HCT116 (cell line): ENCODE measurements at regions not wholly inside any gene's neighbourhood (a gene's known extent, or its start where the extent isn't known, plus 50 kb on each side); places are given as distances from the start of the nearest gene placed in this dataset.

ENCODE experiments used
- ATAC-seq: fragments of 200-7000 bp; cut with Tn5 transposase; 2 replicates; pipeline ENCODE4 v1.9.1; 2020; ENCODE audit warnings: mild to moderate bottlenecking, moderate library complexity
- BruUV-seq: library from RNA; stranded (reverse); fragments of 400-500 nt; replicated peaks from 2 replicates; lab custom pipeline; 2021; lab: Mats Ljungman, UMichigan
- CTCF ChIA-PET: fragments of 300-600 bp; sonication (Branson Sonifier 250); formaldehyde crosslinking; loops from one replicate; lab custom pipeline; 2021; ENCODE audit warnings: antibody characterized with exemption; lab: Charles Lee
- POLR2A ChIA-PET: fragments of 300-600, 350-600 bp; sonication (Branson Sonifier 250); formaldehyde crosslinking; loops from one replicate; lab custom pipeline; 2021; ENCODE audit warnings: antibody characterized with exemption; lab: Charles Lee
- RAD21 ChIA-PET, 2 experiments: fragments of 300-600 bp; sonication (Branson Sonifier 250); formaldehyde crosslinking; loops; one replicate each; lab custom pipeline; 2023; ENCODE audit warnings: low total read pairs in 2 of 2; ENCODE audit not compliant: uncharacterized antibody in 2 of 2, unreplicated experiment in 2 of 2, low non-redundant PET in 1 of 2; lab: Charles Lee
- DNase-seq: peaks from one replicate; pipeline ENCODE4 v3.0.0-alpha.2; 2010; ENCODE audit warnings: low read depth, low spot score
- H2AFZ ChIP-seq: fragments of 200-600 bp; shearing (Covaris generic), sonication (generic); 2 replicates; pipeline ENCODE4 v1.6.1; 2017; ENCODE audit warnings: low read depth, mixed run types, mixed read lengths, antibody characterized with exemption, low read length; ENCODE audit not compliant: poor library complexity, severe bottlenecking
- H3K27ac ChIP-seq: 2 replicates; pipeline ENCODE4 v1.5.1; 2012; ENCODE audit warnings: low read depth, low read length
- H3K27me3 ChIP-seq: fragments of 200-600 bp; sonication (generic); 2 replicates; pipeline ENCODE4 v1.6.1; 2016; ENCODE audit warnings: mixed run types, low read length, mixed read lengths; ENCODE audit not compliant: insufficient read depth
- H3K36me3 ChIP-seq, 2 experiments: fragments of 200-500 bp in 1 of 2; fragments of 200-600 bp in 1 of 2; sonication (Bioruptor generic) in 1 of 2; sonication (generic) in 1 of 2; 2 replicates each; pipeline versions ENCODE4 v1.5.1 to v1.6.1; 2014 to 2016; ENCODE audit warnings: low read length in 2 of 2, inconsistent platforms in 1 of 2, mixed read lengths in 1 of 2, mixed run types in 1 of 2; ENCODE audit not compliant: insufficient read depth in 2 of 2, control insufficient read depth in 1 of 2
- H3K4me1 ChIP-seq, 2 experiments: fragments of 200-600 bp in 1 of 2; sonication (generic) in 1 of 2; 2 replicates each; pipeline versions ENCODE4 v1.5.1 to v1.6.1; 2012 to 2017; ENCODE audit warnings: low read length in 2 of 2, inconsistent platforms in 1 of 2, mild to moderate bottlenecking in 1 of 2, mixed read lengths in 1 of 2, mixed run types in 1 of 2, moderate library complexity in 1 of 2; ENCODE audit not compliant: insufficient read depth in 2 of 2, control insufficient read depth in 1 of 2
- H3K4me2 ChIP-seq: fragments of 200-600 bp; sonication (generic); 2 replicates; pipeline ENCODE4 v1.6.1; 2017; ENCODE audit warnings: mixed run types, low read length, mixed read lengths
- H3K4me3 ChIP-seq, 2 experiments: fragments of 200-600 bp in 1 of 2; sonication (generic) in 1 of 2; replicated peaks in 1 of 2; 2 replicates each; pipeline ENCODE4 v1.5.1; 2011 to 2016; ENCODE audit warnings: low read length in 2 of 2, control low read depth in 1 of 2, low read depth in 1 of 2, mild to moderate bottlenecking in 1 of 2, mixed read lengths in 1 of 2, mixed run types in 1 of 2
- H3K79me2 ChIP-seq: fragments of 200-600 bp; sonication (generic); 2 replicates; pipeline ENCODE4 v1.6.1; 2017; ENCODE audit warnings: mild to moderate bottlenecking, mixed run types, low read length, moderate library complexity, mixed read lengths; ENCODE audit not compliant: insufficient read depth
- H3K9ac ChIP-seq: fragments of 200-600 bp; sonication (generic); 2 replicates; pipeline ENCODE4 v1.6.1; 2016; ENCODE audit warnings: low read length, mixed read lengths
- H3K9me2 ChIP-seq: fragments of 200-600 bp; sonication (generic), shearing (Covaris generic); 2 replicates; pipeline ENCODE4 v1.6.1; 2017; ENCODE audit warnings: mixed run types, mild to moderate bottlenecking, moderate library complexity; ENCODE audit not compliant: insufficient read depth
- H3K9me3 ChIP-seq, 2 experiments: fragments of 200-500 bp in 1 of 2; fragments of 200-600 bp in 1 of 2; sonication (Bioruptor generic) in 1 of 2; sonication (generic) in 1 of 2; 2 replicates each; pipeline ENCODE4 v1.6.1; 2014 to 2017; ENCODE audit warnings: low read length in 2 of 2, mixed read lengths in 2 of 2, inconsistent platforms in 1 of 2, low read depth in 1 of 2, mild to moderate bottlenecking in 1 of 2, mixed run types in 1 of 2, moderate library complexity in 1 of 2; ENCODE audit not compliant: control insufficient read depth in 1 of 2, insufficient read depth in 1 of 2
- H4K20me1 ChIP-seq: fragments of 200-600 bp; sonication (generic), shearing (Covaris generic); 2 replicates; pipeline ENCODE4 v1.6.1; 2017; ENCODE audit warnings: mixed run types, mild to moderate bottlenecking, moderate library complexity; ENCODE audit not compliant: insufficient read depth
- CBX3 ChIP-seq: IDR thresholded peaks from 2 replicates; pipeline ENCODE4 v1.6.1; 2012; ENCODE audit warnings: low read depth
- CEBPB ChIP-seq: IDR thresholded peaks from 2 replicates; pipeline ENCODE4 v1.6.1; 2012; ENCODE audit warnings: low read depth
- EGR1 ChIP-seq: IDR thresholded peaks from 2 replicates; pipeline ENCODE4 v1.6.1; 2012; ENCODE audit warnings: low read depth
- ELF1 ChIP-seq: IDR thresholded peaks from 2 replicates; pipeline ENCODE4 v1.6.1; 2012; ENCODE audit warnings: low read depth, borderline replicate concordance
- EZH2 ChIP-seq: fragments of 200-600 bp; sonication (generic); IDR thresholded peaks from 2 replicates; pipeline ENCODE4 v1.6.1; 2017; ENCODE audit warnings: antibody characterized with exemption, mixed run types
- EZH2phosphoT487 ChIP-seq: fragments of 200-600 bp; IDR thresholded peaks from 2 replicates; pipeline ENCODE4 v1.6.1; 2018; ENCODE audit warnings: antibody characterized with exemption, borderline replicate concordance
- FOSL1 ChIP-seq: IDR thresholded peaks from 2 replicates; pipeline ENCODE4 v1.6.1; 2012; ENCODE audit warnings: low read depth
- JUND ChIP-seq: IDR thresholded peaks from 2 replicates; pipeline ENCODE4 v1.6.1; 2012
- RAD21 ChIP-seq: IDR thresholded peaks from 2 replicates; pipeline ENCODE4 v1.6.1; 2012; ENCODE audit warnings: low read depth, mild to moderate bottlenecking
- SIN3A ChIP-seq: IDR thresholded peaks from 2 replicates; pipeline ENCODE4 v1.6.1; 2012; ENCODE audit warnings: low read depth
- SRF ChIP-seq: IDR thresholded peaks from 2 replicates; pipeline ENCODE4 v1.6.1; 2012; ENCODE audit warnings: low read depth
- TCF7L2 ChIP-seq: IDR thresholded peaks from 2 replicates; pipeline ENCODE4 v1.7.0; 2011; ENCODE audit warnings: borderline replicate concordance, inconsistent platforms; ENCODE audit not compliant: insufficient read depth, insufficient read length; ENCODE audit errors: extremely low read depth
- YY1 ChIP-seq: IDR thresholded peaks from 2 replicates; pipeline ENCODE4 v1.6.1; 2011; ENCODE audit warnings: low read length, low read depth, moderate library complexity, mild to moderate bottlenecking; ENCODE audit not compliant: insufficient replicate concordance; ENCODE audit errors: extremely low read depth
- ZFX ChIP-seq: fragments of 450-650 bp; IDR thresholded peaks from 2 replicates; pipeline ENCODE4 v1.6.1; 2017
- ZNF274 ChIP-seq: fragments of 200-500 bp; sonication (Bioruptor generic); IDR thresholded peaks from 2 replicates; pipeline ENCODE4 v1.6.1; 2014; ENCODE audit warnings: mild to moderate bottlenecking, low read depth, low read length, inconsistent platforms
- intact Hi-C: fragments of 100-400 bp; cut with micrococcal nuclease; formaldehyde crosslinking; loops from 2 replicates; pipeline ENCODE4 v1.10.0; 2022
- TF ChIP-seq, protein P1 (sequence below): IDR thresholded peaks from 2 replicates; pipeline ENCODE4 v1.6.1; 2012
- TF ChIP-seq, protein P2 (sequence below), 3 experiments: fragments of 200-600 bp in 1 of 3; sonication (generic) in 1 of 3; IDR thresholded peaks in 2 of 3; conservative IDR thresholded peaks in 1 of 3; 2 replicates each; pipeline ENCODE4 v1.5.1; 2012 to 2017; ENCODE audit warnings: low read depth in 2 of 3, low read length in 2 of 3, antibody characterized with exemption in 1 of 3, borderline replicate concordance in 1 of 3, control low read depth in 1 of 3, mild to moderate bottlenecking in 1 of 3, mixed read lengths in 1 of 3, mixed run types in 1 of 3, moderate library complexity in 1 of 3; ENCODE audit not compliant: insufficient read depth in 1 of 3

DNA sequence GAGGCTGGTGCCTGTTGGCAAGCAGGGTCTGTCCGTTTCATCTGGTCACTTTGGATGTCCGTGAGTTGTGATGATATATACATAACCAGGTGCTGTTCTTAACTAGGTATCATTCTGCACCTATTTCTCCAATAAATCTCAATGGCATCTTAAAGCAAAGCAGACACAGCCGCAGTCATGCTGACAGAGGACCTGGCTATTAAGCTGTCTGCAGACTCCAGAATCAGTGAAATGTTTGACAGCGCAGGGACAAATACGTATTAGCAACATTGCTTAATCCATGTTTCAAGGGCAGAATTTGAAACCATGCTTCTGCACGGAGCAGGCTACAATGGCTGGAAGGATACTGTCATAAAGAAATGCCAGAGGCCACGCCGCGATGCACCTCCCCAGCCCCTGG lies 414.6 kb downstream of the ZNF516 start:
- CTCF ChIA-PET, result no interaction called here
- no peak for ATAC-seq

More for the DNA sequence above, 414.6 kb downstream of the ZNF516 start:
- TF ChIP-seq YY1, result no peak
- TF ChIP-seq ZFX, result no peak
- TF ChIP-seq CBX3, result no peak
- no peak for TF ChIP-seq RAD21
- TF ChIP-seq, protein P1, sequence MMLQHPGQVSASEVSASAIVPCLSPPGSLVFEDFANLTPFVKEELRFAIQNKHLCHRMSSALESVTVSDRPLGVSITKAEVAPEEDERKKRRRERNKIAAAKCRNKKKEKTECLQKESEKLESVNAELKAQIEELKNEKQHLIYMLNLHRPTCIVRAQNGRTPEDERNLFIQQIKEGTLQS, result no peak
- no peak for TF ChIP-seq SIN3A
- TF ChIP-seq TCF7L2, result no peak
- no peak for TF ChIP-seq ZNF274
- no peak for TF ChIP-seq SRF
- TF ChIP-seq EGR1, result no peak
- no peak for TF ChIP-seq EZH2phosphoT487
- no peak for TF ChIP-seq JUND
- TF ChIP-seq, protein P2, sequence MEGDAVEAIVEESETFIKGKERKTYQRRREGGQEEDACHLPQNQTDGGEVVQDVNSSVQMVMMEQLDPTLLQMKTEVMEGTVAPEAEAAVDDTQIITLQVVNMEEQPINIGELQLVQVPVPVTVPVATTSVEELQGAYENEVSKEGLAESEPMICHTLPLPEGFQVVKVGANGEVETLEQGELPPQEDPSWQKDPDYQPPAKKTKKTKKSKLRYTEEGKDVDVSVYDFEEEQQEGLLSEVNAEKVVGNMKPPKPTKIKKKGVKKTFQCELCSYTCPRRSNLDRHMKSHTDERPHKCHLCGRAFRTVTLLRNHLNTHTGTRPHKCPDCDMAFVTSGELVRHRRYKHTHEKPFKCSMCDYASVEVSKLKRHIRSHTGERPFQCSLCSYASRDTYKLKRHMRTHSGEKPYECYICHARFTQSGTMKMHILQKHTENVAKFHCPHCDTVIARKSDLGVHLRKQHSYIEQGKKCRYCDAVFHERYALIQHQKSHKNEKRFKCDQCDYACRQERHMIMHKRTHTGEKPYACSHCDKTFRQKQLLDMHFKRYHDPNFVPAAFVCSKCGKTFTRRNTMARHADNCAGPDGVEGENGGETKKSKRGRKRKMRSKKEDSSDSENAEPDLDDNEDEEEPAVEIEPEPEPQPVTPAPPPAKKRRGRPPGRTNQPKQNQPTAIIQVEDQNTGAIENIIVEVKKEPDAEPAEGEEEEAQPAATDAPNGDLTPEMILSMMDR (IDR thresholded peaks at IDR 0.05 in 2 of 3, conservative IDR thresholded peaks at IDR 0.05 in 1 of 3; ENCODE audit: borderline replicate concordance in 1 of 3, insufficient read depth in 1 of 3, low read depth in 2 of 3, low read length in 2 of 3), result no peak
- TF ChIP-seq FOSL1, result no peak
- no peak for TF ChIP-seq CEBPB
- TF ChIP-seq EZH2, result no peak
- TF ChIP-seq ELF1, result no peak
- no TSS peak for BruUV-seq
- H3K9ac ChIP-seq, result no peak overlapping the region
- H2AFZ ChIP-seq, result no peak overlapping the region
- no peaks in the 10 kb centered on the region for H3K4me1 ChIP-seq
- H3K4me3 ChIP-seq, result no peak overlapping the region
- no peak overlapping the region for H3K27ac ChIP-seq
- H3K79me2 ChIP-seq, result no peaks in the 10 kb centered on the region
- H3K9me3 ChIP-seq, result no peaks in the 10 kb centered on the region
- H3K9me2 ChIP-seq, result no peaks in the 10 kb centered on the region
- ChIA-PET POLR2A (no interaction called here), RAD21 (no interaction called here)
- no peak overlapping the region for H3K4me2 ChIP-seq
- no peak for DNase-seq
- no peaks in the 10 kb centered on the region for H3K27me3 ChIP-seq
- intact Hi-C loops, result no loop called here
- H3K36me3 ChIP-seq, result no peaks in the 10 kb centered on the region
- no peaks in the 10 kb centered on the region for H4K20me1 ChIP-seq
